Stimulated activated naive B cell treated with anti-CD40 and anti-IgM and Interleukin-4, amounts not matched to agents 10 μg/mL and 1 μg/mL and 100 μg/mL, for 72 hours (primary cell): ENCODE measurements at regions not wholly inside any gene's neighbourhood (a gene's known extent, or its start where the extent isn't known, plus 50 kb on each side); places are given as distances from the start of the nearest gene placed in this dataset.

Experiments
- ATAC-seq, 2 donors: fragments of 150-1000 bp; cut with Tn5 transposase; replicated peaks; 2 replicates each; pipeline ENCODE4 v1.10.0; 2021; ENCODE audit warnings: moderate library complexity in 1 of 2
- DNase-seq: peaks from one replicate; pipeline ENCODE4 v3.0.0; 2021
- H3K27ac Mint-ChIP-seq: one replicate; pipeline ENCODE4 v1.8.0; 2022; ENCODE audit warnings: mild to moderate bottlenecking, mixed read lengths
- H3K27me3 Mint-ChIP-seq, 2 donors: one replicate each; pipeline ENCODE4 v1.8.0; 2022; ENCODE audit warnings: mixed read lengths in 2 of 2
- H3K36me3 Mint-ChIP-seq, 2 donors: one replicate each; pipeline ENCODE4 v1.8.0; 2022; ENCODE audit warnings: mixed read lengths in 2 of 2, mild to moderate bottlenecking in 1 of 2
- H3K4me1 Mint-ChIP-seq, 2 donors: one replicate each; pipeline ENCODE4 v1.8.0; 2022; ENCODE audit warnings: mixed read lengths in 2 of 2, mild to moderate bottlenecking in 1 of 2
- H3K4me3 Mint-ChIP-seq, 2 donors: one replicate each; pipeline ENCODE4 v1.8.0; 2022; ENCODE audit warnings: mild to moderate bottlenecking in 2 of 2, mixed read lengths in 2 of 2, moderate library complexity in 1 of 2
- H3K9me3 Mint-ChIP-seq, 2 donors: one replicate each; pipeline ENCODE4 v1.8.0; 2022; ENCODE audit warnings: mixed read lengths in 2 of 2, mild to moderate bottlenecking in 1 of 2

DNA sequence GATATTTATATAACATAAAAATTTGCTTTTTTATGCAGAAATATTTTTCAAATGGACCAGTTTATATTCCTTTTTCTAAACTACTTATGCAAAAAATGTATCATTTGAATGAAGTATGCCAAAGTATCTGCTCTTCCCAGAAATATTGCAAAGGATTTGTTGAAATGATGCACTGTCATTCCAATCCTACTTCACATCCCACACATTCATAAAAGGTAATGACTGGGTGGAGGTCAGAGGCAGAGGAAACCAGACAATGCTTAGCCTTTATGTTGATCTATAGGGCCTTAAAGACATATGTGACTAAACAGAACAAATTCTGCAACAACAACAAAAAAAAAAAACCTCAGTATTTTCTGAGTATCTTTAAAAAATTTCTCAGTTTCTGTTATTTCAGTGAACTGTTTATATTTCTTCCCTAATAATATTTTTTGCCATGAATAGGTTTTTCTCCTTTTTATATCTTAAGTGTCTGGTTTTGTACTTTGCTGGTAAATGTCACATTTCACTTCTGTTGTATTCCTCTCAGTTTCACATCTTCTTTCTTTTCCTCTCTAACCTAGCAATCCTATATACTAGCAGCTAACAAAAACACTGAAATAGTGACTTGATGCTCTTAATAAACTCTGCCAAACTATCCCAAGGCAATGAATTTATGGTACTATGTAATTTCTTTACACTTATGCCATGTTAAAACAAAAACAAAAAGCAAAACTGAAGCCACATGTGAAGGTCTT, 374.1 kb downstream of the BCKDHB start:
- ATAC-seq (peak; percentile 60 to 71), DNase-seq (no peak)
- Mint-ChIP-seq H3K27me3 (no peaks in the 10 kb centered on the region), H3K9me3 (peaks cover 0 to 4% of the 10 kb centered on the region in 2 donors), H3K27ac (no peak overlapping the region), H3K4me1 (peaks cover 0 to 4% of the 10 kb centered on the region in 2 donors), H3K4me3 (no peak overlapping the region), H3K36me3 (no peaks in the 10 kb centered on the region)

DNA sequence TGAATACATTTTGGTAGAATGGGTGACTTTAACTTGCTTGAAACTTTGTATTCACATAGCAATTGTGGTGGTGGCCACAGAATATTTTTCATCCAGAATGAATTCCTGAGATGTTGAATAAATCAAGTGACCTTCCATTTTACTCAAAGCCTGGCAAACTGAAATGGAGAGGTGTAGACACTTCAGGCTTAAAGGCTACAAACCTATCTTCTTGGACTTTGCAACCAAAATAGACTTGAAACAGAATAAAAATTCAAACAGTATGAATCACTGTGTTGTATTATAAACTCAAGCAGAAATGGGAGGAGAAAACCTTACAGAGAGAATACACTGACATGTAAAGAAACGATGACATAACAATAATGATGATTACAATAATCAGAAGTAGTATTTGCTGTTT, 371.6 kb downstream of the BCKDHB start:
- Mint-ChIP-seq H3K27me3 (no peaks in the 10 kb centered on the region), H3K36me3 (no peaks in the 10 kb centered on the region), H3K9me3 (no peaks in the 10 kb centered on the region), H3K27ac (no peak overlapping the region), H3K4me1 (peaks cover 0 to 4% of the 10 kb centered on the region in 2 donors), H3K4me3 (no peak overlapping the region)
- no peak for DNase-seq
- no peak for ATAC-seq

DNA sequence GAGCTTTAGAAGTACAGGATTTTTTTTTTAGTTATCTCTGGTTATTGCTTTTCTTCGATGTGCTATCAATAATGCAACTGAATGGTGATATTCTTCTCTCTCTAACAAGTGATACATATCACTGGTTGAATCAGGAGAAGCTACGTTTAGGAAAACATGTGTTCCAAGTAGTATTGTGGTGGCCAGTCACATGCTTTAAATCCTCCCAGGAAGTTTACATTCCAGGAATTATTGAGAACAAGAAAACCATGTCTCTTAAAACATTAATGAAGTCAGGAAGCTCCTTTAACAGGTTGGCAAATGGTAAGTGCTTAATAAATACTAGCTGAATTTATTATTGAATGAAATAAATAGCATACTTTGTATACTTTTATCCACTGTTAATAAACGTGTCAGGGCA, 371.1 kb downstream of the BCKDHB start:
- H3K27me3 Mint-ChIP-seq, result no peaks in the 10 kb centered on the region
- no peaks in the 10 kb centered on the region for H3K9me3 Mint-ChIP-seq
- H3K27ac Mint-ChIP-seq, result no peak overlapping the region
- no peak for ATAC-seq
- DNase-seq, result no peak
- H3K36me3 Mint-ChIP-seq, result no peaks in the 10 kb centered on the region
- H3K4me1 Mint-ChIP-seq, result peaks cover 0 to 4% of the 10 kb centered on the region in 2 donors
- H3K4me3 Mint-ChIP-seq, result no peak overlapping the region

DNA sequence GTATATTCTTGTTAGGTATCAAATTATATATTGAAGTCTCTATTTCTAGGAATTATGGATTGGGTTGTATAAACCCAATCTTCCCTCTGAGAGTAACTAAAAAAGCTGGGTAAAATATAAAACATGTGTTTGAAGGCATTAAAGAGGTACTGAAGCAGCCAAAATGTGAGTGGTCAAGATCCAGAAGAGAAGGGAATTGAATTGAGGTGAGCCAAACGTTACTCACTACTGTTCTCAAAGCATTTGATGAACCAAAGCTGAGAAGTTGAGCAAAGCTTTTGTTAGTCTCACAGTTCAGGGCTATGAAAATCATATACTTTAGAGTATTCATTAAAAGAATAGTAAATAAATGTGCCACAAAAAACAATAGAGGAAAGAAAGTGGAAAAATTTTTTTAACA, 365.8 kb downstream of the BCKDHB start:
- no peak for DNase-seq
- no peak overlapping the region for H3K27ac Mint-ChIP-seq

DNA sequence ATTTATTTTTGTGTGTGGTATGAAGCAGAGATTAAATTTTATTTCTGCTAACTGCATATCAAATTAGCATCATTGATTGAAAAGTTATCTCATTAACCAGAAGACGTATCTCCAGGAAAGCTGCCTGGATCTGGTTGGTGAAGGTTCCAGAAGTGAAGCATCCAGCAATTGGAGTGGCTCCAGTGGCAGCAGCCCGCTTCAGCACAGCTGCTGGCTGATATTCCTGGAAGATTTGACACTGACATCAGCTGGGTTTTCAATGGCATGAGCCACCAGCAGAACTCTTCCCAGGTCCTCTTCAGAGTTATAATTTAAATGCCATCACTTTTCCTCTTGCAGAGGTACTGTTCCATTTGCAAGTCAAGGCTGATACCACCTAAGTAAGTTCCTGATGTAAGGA, 363.5 kb downstream of the BCKDHB start:
- Mint-ChIP-seq H3K36me3 (no peaks in the 10 kb centered on the region), H3K4me1 (no peaks in the 10 kb centered on the region), H3K9me3 (no peaks in the 10 kb centered on the region), H3K27ac (no peak overlapping the region), H3K27me3 (no peaks in the 10 kb centered on the region), H3K4me3 (no peak overlapping the region)
- ATAC-seq, result no peak
- DNase-seq, result no peak

More for the DNA sequence above, 365.8 kb downstream of the BCKDHB start:
- H3K36me3 Mint-ChIP-seq, result no peaks in the 10 kb centered on the region
- no peaks in the 10 kb centered on the region for H3K4me1 Mint-ChIP-seq
- no peaks in the 10 kb centered on the region for H3K9me3 Mint-ChIP-seq
- no peak for ATAC-seq
- H3K4me3 Mint-ChIP-seq, result no peak overlapping the region
- no peaks in the 10 kb centered on the region for H3K27me3 Mint-ChIP-seq

DNA sequence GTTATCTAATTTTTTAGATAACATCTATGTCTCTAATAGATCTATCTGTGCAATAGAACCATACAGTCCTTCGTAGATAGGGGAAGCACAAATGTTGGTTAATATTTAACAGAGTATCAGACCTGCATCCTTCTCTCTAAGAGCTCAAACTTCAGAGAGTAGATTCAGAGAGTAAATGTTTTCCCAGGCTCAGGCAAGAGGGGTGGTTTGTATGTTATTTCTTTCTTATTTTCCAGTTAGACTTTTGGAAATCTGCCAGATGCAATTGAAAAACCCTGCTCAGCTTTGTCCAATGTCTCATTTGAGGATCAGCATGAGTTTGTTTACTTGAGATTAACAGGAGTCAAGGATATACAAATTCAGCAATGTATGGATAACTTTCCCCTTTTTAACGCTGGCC, 361.9 kb downstream of the BCKDHB start:
- H3K27me3 Mint-ChIP-seq, result no peaks in the 10 kb centered on the region
- H3K9me3 Mint-ChIP-seq, result no peaks in the 10 kb centered on the region
- H3K36me3 Mint-ChIP-seq, result no peaks in the 10 kb centered on the region
- DNase-seq (no peak), ATAC-seq (no peak)
- no peak overlapping the region for H3K4me3 Mint-ChIP-seq
- H3K27ac Mint-ChIP-seq, result no peak overlapping the region
- no peaks in the 10 kb centered on the region for H3K4me1 Mint-ChIP-seq

DNA sequence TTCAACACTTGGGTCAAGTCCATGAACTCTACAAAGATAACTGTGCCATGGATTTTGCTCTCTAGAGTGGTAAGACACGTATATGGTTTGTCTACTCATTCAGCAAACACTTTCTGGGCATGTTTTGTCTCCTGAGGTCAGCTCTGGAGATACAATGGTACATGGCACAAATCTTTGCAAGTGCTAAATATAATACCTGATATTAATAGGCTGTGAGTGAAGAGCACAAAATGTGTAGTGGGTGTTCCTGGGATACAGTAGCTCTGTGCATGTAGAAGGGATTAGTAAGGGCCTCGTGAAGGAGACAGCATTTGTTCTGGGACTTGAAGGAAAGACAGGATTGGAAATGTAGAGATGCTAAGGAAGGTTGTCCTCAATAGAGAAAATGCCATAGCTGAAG, 360.9 kb downstream of the BCKDHB start:
- Mint-ChIP-seq H3K4me3 (no peak overlapping the region), H3K4me1 (no peaks in the 10 kb centered on the region), H3K36me3 (no peaks in the 10 kb centered on the region), H3K27ac (no peak overlapping the region), H3K27me3 (no peaks in the 10 kb centered on the region), H3K9me3 (no peaks in the 10 kb centered on the region)
- DNase-seq (no peak), ATAC-seq (no peak)

DNA sequence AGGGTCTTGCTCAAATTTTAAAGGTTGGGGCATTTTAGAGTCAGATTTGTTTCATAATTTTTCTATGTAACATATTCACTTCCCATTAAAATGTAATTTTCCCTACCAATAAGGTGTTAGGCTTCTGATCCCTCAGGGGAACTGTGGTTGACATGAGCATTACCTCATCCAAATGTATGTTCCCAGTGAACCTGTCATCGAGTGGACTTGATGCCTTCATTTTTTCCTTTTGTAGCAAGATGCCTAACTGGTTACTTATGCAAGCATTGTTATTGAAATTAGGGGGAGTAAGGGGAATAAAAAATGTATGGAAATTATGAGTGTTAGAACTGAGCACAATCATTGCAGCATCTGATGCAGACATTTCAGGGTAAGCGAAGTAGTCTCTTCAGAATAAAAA, 360.5 kb downstream of the BCKDHB start:
- Mint-ChIP-seq H3K27ac (no peak overlapping the region), H3K27me3 (no peaks in the 10 kb centered on the region), H3K4me3 (no peak overlapping the region)

DNA sequence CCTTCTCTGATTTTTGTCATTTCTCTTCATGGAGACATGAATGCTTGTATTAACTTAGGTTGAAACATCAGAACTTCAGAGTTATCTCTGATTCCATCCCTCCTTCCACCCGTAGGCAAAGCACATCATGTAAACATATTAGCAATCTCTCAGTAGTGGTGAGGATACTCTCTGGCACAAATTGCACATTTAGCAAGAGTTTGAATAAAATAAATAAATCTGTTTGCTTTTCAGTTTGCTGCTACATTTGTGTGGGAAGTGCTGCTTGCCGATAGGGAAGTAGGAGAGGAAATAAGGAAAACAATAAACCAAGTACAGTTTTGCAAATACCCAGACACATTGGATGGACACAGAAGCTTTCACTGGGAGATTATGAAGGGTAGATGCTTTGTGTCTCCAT, 359.0 kb downstream of the BCKDHB start:
- no peak overlapping the region for H3K4me3 Mint-ChIP-seq
- DNase-seq, result no peak
- H3K27me3 Mint-ChIP-seq, result no peaks in the 10 kb centered on the region
- H3K9me3 Mint-ChIP-seq, result no peaks in the 10 kb centered on the region
- no peak for ATAC-seq
- H3K4me1 Mint-ChIP-seq, result no peaks in the 10 kb centered on the region
- H3K36me3 Mint-ChIP-seq, result no peaks in the 10 kb centered on the region
- H3K27ac Mint-ChIP-seq, result no peak overlapping the region

More for the DNA sequence above, 360.5 kb downstream of the BCKDHB start:
- Mint-ChIP-seq H3K9me3 (no peaks in the 10 kb centered on the region), H3K36me3 (no peaks in the 10 kb centered on the region), H3K4me1 (no peaks in the 10 kb centered on the region)
- DNase-seq, result no peak
- ATAC-seq, result no peak

DNA sequence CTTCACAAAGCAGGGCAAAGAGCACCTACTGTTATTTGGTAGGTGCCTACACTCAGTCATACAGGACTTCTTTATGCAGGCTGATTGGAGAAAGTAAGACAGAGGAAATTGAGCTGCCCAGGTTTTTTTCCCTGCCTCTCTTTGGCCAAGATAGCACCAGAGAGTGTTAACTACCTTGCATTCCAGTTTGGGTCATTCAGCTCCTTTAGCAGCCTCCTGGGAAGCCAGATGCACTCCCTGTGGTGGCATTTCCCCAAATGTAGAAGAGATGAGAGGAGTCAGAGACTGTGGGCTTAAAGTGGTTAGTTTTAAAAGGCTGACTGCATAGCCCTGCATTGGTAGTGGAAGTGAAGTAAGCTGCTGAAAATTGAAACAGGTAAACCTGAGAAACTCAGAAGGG, 358.4 kb downstream of the BCKDHB start:
- DNase-seq, result no peak
- no peaks in the 10 kb centered on the region for H3K4me1 Mint-ChIP-seq
- no peak overlapping the region for H3K27ac Mint-ChIP-seq
- no peak for ATAC-seq
- no peaks in the 10 kb centered on the region for H3K9me3 Mint-ChIP-seq
- no peak overlapping the region for H3K4me3 Mint-ChIP-seq
- H3K27me3 Mint-ChIP-seq, result no peaks in the 10 kb centered on the region
- no peaks in the 10 kb centered on the region for H3K36me3 Mint-ChIP-seq

DNA sequence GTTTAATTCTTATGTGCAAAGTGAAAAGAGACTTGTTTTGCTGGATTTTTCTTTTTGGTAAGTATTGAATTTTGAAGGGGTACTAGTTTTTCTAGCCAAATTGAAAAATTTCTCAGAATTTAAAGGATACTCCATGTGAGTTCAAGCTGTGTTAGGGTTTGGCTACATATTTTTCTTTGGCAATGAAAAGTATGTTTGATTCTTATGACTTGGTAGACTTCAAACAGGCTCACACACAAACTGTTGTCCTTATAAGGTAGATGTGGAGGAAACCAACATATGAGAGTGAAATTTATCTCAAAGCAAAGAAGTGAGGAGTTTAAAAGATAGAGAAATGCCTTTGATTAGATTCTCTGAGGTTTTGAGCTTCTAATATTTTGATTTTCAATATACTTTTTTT, 356.7 kb downstream of the BCKDHB start:
- ATAC-seq, result no peak
- no peak overlapping the region for H3K27ac Mint-ChIP-seq
- H3K27me3 Mint-ChIP-seq, result no peaks in the 10 kb centered on the region
- H3K4me1 Mint-ChIP-seq, result no peaks in the 10 kb centered on the region
- no peaks in the 10 kb centered on the region for H3K9me3 Mint-ChIP-seq
- DNase-seq, result no peak
- H3K4me3 Mint-ChIP-seq, result no peak overlapping the region
- no peaks in the 10 kb centered on the region for H3K36me3 Mint-ChIP-seq

DNA sequence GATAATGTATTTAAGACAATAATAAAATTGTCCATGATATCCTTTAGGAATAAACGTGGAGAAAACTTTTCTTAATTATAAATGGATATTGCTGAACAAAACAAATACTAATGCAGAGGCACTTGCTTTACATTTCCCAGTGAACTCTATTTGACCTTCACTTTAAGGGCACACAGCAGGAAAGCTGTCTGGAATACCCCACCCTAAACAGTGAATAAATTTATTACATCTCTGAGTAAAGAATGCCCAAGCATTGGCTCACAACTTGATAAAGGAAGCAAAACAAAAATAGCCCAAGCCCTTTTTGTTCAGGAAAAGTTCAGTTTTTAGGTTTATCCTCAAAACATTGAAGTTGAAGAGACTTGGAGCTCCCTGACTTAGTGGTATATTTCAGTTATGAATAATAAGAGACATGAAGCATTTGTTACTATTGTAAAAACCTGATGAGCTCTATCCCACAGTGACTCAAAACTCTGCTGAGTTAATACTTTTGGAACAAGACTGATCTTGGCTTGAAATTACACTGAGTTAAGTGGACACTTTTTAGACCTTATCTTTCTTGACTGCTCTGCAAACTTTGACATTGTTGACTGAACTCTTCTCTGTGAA, 353.9 kb downstream of the BCKDHB start:
- H3K9me3 Mint-ChIP-seq, result no peaks in the 10 kb centered on the region
- no peak overlapping the region for H3K27ac Mint-ChIP-seq
- ATAC-seq, result no peak

DNA sequence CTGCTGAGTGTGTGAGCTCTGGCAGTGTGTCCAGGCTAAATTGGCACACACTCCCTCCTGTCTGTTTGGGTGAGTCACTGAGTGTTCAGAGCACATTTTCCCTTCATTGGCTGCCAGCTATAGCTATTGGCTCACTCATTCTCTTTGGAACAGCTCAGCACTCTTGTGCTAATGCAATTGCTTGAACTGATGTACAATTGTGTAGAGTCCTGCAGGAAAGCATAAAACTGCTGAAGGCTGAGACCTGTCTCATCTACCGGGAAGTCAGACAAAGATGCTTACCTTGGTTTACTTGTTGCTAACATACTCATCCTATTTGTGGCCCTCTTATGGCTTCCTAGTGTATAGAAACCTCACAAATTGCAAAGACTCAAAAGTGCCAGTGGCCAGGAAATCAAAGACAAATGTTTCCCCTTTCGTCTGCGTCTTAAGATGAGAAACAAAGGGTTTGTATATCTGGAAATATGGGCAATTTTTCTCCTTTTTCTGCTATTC, 351.0 kb downstream of the BCKDHB start:
- Mint-ChIP-seq H3K4me3 (no peak overlapping the region), H3K27ac (no peak overlapping the region), H3K4me1 (peaks cover 12 to 13% of the 10 kb centered on the region in 2 donors), H3K9me3 (peaks cover 0 to 1% of the 10 kb centered on the region in 2 donors), H3K36me3 (peaks cover 0 to 5% of the 10 kb centered on the region in 2 donors), H3K27me3 (no peaks in the 10 kb centered on the region)
- DNase-seq, result no peak
- ATAC-seq, result no peak

More for the DNA sequence above, 353.9 kb downstream of the BCKDHB start:
- Mint-ChIP-seq H3K36me3 (peaks cover 0 to 2% of the 10 kb centered on the region in 2 donors), H3K27me3 (no peaks in the 10 kb centered on the region), H3K4me3 (no peak overlapping the region), H3K4me1 (peaks cover 0 to 3% of the 10 kb centered on the region in 2 donors)
- no peak for DNase-seq

DNA sequence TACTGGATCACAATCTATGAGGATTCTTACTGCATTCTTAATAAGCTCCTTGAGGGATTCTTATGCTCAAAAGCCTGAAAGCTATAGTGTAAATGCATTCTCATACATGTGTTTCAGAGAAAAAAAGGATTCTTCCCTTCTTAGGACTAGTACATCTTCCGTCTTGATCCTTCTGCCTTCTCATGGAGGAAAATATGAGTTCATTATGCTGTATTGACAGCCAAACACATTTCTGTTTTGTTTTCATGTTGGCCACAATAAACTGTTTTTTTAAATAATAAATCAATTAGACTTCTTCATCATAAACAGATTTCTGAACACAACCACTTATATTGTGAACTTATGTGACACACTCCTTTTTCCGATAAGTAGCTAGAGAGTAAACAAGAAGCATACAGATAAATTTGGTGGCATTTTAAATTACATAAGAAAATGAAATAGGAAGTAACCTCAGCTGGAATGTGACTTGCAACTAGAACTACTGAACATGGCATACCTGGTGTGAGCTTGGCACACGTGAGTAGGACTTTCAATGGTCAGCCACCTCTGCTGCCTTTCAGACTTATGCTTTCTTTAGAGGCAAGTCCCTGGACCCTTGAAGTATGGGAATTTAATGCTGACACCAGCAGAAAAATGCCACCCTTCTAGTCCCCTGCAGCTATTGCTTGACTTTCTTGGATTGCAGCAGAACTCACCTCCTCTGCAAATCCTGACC, 350.4 kb downstream of the BCKDHB start:
- ATAC-seq (no peak), DNase-seq (no peak)
- no peaks in the 10 kb centered on the region for H3K27me3 Mint-ChIP-seq
- no peak overlapping the region for H3K27ac Mint-ChIP-seq
- H3K36me3 Mint-ChIP-seq, result peaks cover 0 to 5% of the 10 kb centered on the region in 2 donors
- H3K4me3 Mint-ChIP-seq, result no peak overlapping the region
- peaks cover 0 to 1% of the 10 kb centered on the region in 2 donors for H3K9me3 Mint-ChIP-seq
- H3K4me1 Mint-ChIP-seq, result peaks cover 12 to 13% of the 10 kb centered on the region in 2 donors
